ENCODE measurements at regions not wholly inside any gene's neighbourhood (a gene's known extent, or its start where the extent isn't known, plus 50 kb on each side); places are given as distances from the start of the nearest gene placed in this dataset.

- Histone ChIP-seq H4K91ac (ENCODE audit: insufficient read depth, low read depth, low read length) (no peak overlapping the region), H2AK9ac (replicated peaks; ENCODE audit: low read depth, low read length, poor library complexity) (no peak overlapping the region), H3K4me2 (ENCODE audit: low read depth, low read length) (no peak overlapping the region), H2BK20ac (ENCODE audit: low read depth, low read length) (no peak overlapping the region), H3K79me1 (ENCODE audit: low read depth in 1 of 2, low read length in 2 of 2) (no peaks in the 10 kb centered on the region), H3K4me1 (ENCODE audit: control insufficient read depth, insufficient read depth, low read length) (no peaks in the 10 kb centered on the region), H3K4ac (ENCODE audit: low read depth, low read length) (no peak overlapping the region), H2BK15ac (ENCODE audit: low read depth, low read length) (no peak overlapping the region), H3K27me3 (ENCODE audit: control insufficient read depth, insufficient read depth, low read length) (no peaks in the 10 kb centered on the region), H3K23ac (ENCODE audit: low read depth, low read length) (no peak overlapping the region), H3K36me3 (ENCODE audit: control insufficient read depth, insufficient read depth, low read length) (no peaks in the 10 kb centered on the region), H4K8ac (ENCODE audit: low read depth in 2 of 2, low read length in 2 of 2) (no peak overlapping the region), H3K56ac (ENCODE audit: extremely low read depth, insufficient read depth, low read length) (no peak overlapping the region), H2AK5ac (ENCODE audit: low read depth, low read length) (no peak overlapping the region), H3K27ac (ENCODE audit: insufficient read depth, low read length) (no peak overlapping the region), H2BK120ac (ENCODE audit: low read depth, low read length) (no peak overlapping the region), H3K9me1 (ENCODE audit: insufficient read depth, low read length) (no peaks in the 10 kb centered on the region), H4K5ac (ENCODE audit: low read depth, low read length) (no peak overlapping the region), H2BK5ac (ENCODE audit: low read depth, low read length, poor library complexity, severe bottlenecking) (no peak overlapping the region), H3K9ac (ENCODE audit: low read depth, low read length) (no peak overlapping the region), H2AFZ (replicated peaks; ENCODE audit: low read length, poor library complexity) (no peak overlapping the region), H3K9me3 (ENCODE audit: control insufficient read depth, insufficient read depth, low read length) (peaks cover 62% of the 10 kb centered on the region), H3K14ac (replicated peaks; ENCODE audit: low read depth, low read length) (no peak overlapping the region), H4K20me1 (ENCODE audit: insufficient read depth, low read length) (no peaks in the 10 kb centered on the region), H3K18ac (ENCODE audit: low read depth, low read length) (no peak overlapping the region), H3K4me3 (ENCODE audit: insufficient read depth, low read depth, low read length) (no peak overlapping the region)
- no peak for ATAC-seq (ENCODE audit: low read depth)
- CTCF ChIA-PET, result no interaction called here
- dilution Hi-C loops (cut with HindIII; ENCODE audit: low sequenced_read_pairs, unreplicated experiment), result no loop called here
- no peak for DNase-seq
- BruUV-seq (replicated peaks), result no TSS peak
- intact Hi-C loops (cut with micrococcal nuclease), result no loop called here
- POLR2A ChIA-PET (ENCODE audit: unreplicated experiment), result no interaction called here
- in situ Hi-C loops (cut with MboI; ENCODE audit: low sequenced_read_pairs), result no loop called here
- WGBS, 2 experiments (ENCODE audit: extremely low coverage in 2 of 2, insufficient read length in 1 of 2), result 71% methylated on average over 4 of the region's 5 CpGs; no CpG with 5 or more reads in 1 of the 2 experiments
- no peak for TF ChIP-seq BHLHE40 (IDR thresholded peaks at IDR 0.05; ENCODE audit: low read depth, low read length)
- no peak for TF ChIP-seq CEBPB (IDR thresholded peaks at IDR 0.05; ENCODE audit: low read depth, low read length)
- no peak for TF ChIP-seq CTCF (conservative IDR thresholded peaks at IDR 0.05; ENCODE audit: low read depth, low read length)
- no peak for TF ChIP-seq MAFK (IDR thresholded peaks at IDR 0.05; ENCODE audit: low read depth, low read length)
- no peak for TF ChIP-seq MXI1 (IDR thresholded peaks at IDR 0.05; ENCODE audit: borderline replicate concordance, low read depth, low read length)
- TF ChIP-seq RAD21 (IDR thresholded peaks at IDR 0.05; ENCODE audit: low read length), result no peak
- TF ChIP-seq RFX5 (IDR thresholded peaks at IDR 0.05; ENCODE audit: low read depth, low read length), result no peak
- no peak for TF ChIP-seq POLR2A (IDR thresholded peaks at IDR 0.05; ENCODE audit: low read depth, low read length)
- no peak for TF ChIP-seq USF2 (IDR thresholded peaks at IDR 0.05; ENCODE audit: low read depth, low read length)
- TF ChIP-seq NFE2L2 (IDR thresholded peaks at IDR 0.05; ENCODE audit: low read depth, low read length), result no peak
- no peak for TF ChIP-seq RCOR1 (IDR thresholded peaks at IDR 0.05; ENCODE audit: insufficient replicate concordance, low read length)
- TF ChIP-seq SMC3 (IDR thresholded peaks at IDR 0.05; ENCODE audit: low read depth, low read length), result no peak
- no peak for TF ChIP-seq FOS (IDR thresholded peaks at IDR 0.05; ENCODE audit: low read depth, low read length)
- no peak for TF ChIP-seq ELK1 (IDR thresholded peaks at IDR 0.05; ENCODE audit: borderline replicate concordance, low read depth, low read length)
- TF ChIP-seq MAZ (IDR thresholded peaks at IDR 0.05; ENCODE audit: borderline replicate concordance, low read depth, low read length), result no peak
Measured at GRCh38 chr2:2570871-2571270, 239.8 kb upstream of the MYT1L start.
